HEK293 (cell line): ENCODE measurements at regions not wholly inside any gene's neighbourhood (a gene's known extent, or its start where the extent isn't known, plus 50 kb on each side); places are given as distances from the start of the nearest gene placed in this dataset.

Source experiments
- PRDM1 ChIP-seq: fragments of 450-650 bp; formaldehyde crosslinking; IDR thresholded peaks from 2 replicates; pipeline ENCODE4; 2016; ENCODE audit warnings: missing biosample characterization, missing genetic modification characterization
- WT1 ChIP-seq: fragments of 450-650 bp; formaldehyde crosslinking; IDR thresholded peaks from 2 replicates; pipeline ENCODE4 v1.5.1; 2016; ENCODE audit warnings: missing biosample characterization, missing genetic modification characterization
- ZFP69B ChIP-seq: fragments of 450-650 bp; formaldehyde crosslinking; IDR thresholded peaks from 2 replicates; pipeline ENCODE4 v1.5.1; 2016; ENCODE audit warnings: missing biosample characterization, missing genetic modification characterization
- ZNF404 ChIP-seq: fragments of 450-650 bp; formaldehyde crosslinking; IDR thresholded peaks from 2 replicates; pipeline ENCODE4 v1.5.1; 2017; ENCODE audit warnings: missing biosample characterization, missing genetic modification characterization
- ZNF514 ChIP-seq: fragments of 450-650 bp; formaldehyde crosslinking; IDR thresholded peaks from 2 replicates; pipeline ENCODE4 v1.5.1; 2016; ENCODE audit warnings: missing biosample characterization, missing genetic modification characterization
- ZXDB ChIP-seq: fragments of 450-650 bp; formaldehyde crosslinking; IDR thresholded peaks from 2 replicates; pipeline ENCODE4 v1.5.1; 2016; ENCODE audit warnings: missing biosample characterization, missing genetic modification characterization
- TF ChIP-seq, protein P1 (sequence below): fragments of 450-650 bp; formaldehyde crosslinking; IDR thresholded peaks from 2 replicates; pipeline ENCODE4 v1.5.1; 2016; ENCODE audit warnings: missing biosample characterization, missing genetic modification characterization, low read depth
- TF ChIP-seq, protein P2 (sequence below): fragments of 450-650 bp; formaldehyde crosslinking; IDR thresholded peaks from 2 replicates; pipeline ENCODE4 v1.5.1; 2016; ENCODE audit warnings: missing biosample characterization, missing genetic modification characterization
- TF ChIP-seq, protein P3 (sequence below): fragments of 450-650 bp; formaldehyde crosslinking; IDR thresholded peaks from 2 replicates; pipeline ENCODE4 v1.5.1; 2017; ENCODE audit warnings: missing biosample characterization, missing genetic modification characterization

DNA sequence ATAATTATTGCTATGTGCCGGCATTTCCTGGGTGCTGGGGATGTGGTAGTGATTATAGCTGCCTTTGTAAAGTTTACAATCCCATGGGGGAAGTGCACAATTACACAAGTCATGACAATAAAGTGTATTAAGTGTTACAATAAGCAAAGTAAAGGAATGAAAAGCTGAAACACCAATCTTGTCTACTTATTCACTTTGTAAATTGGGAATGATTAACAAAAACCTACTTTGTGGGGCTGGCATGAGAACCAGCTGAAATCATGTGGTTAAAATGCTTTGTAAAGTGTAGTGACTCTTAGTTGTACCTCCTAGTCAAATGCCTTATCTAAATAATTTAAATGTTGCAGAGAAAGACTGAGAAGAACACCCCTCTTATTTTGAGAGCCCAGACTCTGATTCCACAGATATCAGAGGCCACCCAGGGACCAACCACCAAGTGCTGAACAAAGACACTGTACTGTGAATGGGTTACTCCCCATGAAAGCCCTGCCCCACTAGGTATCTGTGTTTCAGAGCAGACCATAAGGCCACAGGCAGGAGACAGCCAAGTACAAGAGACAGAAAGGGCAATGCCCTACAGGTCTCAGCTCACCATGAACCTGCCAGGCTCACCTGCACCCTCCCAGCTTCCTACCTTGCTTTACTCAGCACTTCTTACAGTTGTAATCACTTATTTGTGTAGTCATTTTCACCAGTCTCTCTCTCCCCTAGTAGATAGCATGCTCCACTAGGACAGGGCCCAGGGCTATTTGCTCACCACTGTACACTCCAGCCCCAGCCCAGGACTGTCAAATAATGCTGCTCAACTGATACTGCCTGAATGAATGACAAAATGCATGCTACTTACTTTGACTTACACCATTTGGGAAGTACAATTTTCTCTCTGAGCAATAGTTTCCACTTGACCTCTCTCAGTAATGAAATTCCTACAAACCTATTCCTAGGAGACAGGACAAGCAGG is 101.6 kb upstream of the APC start:
- TF ChIP-seq, protein P1, sequence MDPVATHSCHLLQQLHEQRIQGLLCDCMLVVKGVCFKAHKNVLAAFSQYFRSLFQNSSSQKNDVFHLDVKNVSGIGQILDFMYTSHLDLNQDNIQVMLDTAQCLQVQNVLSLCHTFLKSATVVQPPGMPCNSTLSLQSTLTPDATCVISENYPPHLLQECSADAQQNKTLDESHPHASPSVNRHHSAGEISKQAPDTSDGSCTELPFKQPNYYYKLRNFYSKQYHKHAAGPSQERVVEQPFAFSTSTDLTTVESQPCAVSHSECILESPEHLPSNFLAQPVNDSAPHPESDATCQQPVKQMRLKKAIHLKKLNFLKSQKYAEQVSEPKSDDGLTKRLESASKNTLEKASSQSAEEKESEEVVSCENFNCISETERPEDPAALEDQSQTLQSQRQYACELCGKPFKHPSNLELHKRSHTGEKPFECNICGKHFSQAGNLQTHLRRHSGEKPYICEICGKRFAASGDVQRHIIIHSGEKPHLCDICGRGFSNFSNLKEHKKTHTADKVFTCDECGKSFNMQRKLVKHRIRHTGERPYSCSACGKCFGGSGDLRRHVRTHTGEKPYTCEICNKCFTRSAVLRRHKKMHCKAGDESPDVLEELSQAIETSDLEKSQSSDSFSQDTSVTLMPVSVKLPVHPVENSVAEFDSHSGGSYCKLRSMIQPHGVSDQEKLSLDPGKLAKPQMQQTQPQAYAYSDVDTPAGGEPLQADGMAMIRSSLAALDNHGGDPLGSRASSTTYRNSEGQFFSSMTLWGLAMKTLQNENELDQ (tag by site-specific recombination) = no peak
- TF ChIP-seq WT1 (tag by site-specific recombination) (no peak), ZFP69B (tag by site-specific recombination) (no peak), ZNF514 (tag by site-specific recombination) (no peak), ZXDB (tag by site-specific recombination) (no peak), ZNF404 (no peak), PRDM1 (no peak)
- TF ChIP-seq, protein P2, sequence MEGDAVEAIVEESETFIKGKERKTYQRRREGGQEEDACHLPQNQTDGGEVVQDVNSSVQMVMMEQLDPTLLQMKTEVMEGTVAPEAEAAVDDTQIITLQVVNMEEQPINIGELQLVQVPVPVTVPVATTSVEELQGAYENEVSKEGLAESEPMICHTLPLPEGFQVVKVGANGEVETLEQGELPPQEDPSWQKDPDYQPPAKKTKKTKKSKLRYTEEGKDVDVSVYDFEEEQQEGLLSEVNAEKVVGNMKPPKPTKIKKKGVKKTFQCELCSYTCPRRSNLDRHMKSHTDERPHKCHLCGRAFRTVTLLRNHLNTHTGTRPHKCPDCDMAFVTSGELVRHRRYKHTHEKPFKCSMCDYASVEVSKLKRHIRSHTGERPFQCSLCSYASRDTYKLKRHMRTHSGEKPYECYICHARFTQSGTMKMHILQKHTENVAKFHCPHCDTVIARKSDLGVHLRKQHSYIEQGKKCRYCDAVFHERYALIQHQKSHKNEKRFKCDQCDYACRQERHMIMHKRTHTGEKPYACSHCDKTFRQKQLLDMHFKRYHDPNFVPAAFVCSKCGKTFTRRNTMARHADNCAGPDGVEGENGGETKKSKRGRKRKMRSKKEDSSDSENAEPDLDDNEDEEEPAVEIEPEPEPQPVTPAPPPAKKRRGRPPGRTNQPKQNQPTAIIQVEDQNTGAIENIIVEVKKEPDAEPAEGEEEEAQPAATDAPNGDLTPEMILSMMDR (tag by site-specific recombination) = no peak
- TF ChIP-seq, protein P3, sequence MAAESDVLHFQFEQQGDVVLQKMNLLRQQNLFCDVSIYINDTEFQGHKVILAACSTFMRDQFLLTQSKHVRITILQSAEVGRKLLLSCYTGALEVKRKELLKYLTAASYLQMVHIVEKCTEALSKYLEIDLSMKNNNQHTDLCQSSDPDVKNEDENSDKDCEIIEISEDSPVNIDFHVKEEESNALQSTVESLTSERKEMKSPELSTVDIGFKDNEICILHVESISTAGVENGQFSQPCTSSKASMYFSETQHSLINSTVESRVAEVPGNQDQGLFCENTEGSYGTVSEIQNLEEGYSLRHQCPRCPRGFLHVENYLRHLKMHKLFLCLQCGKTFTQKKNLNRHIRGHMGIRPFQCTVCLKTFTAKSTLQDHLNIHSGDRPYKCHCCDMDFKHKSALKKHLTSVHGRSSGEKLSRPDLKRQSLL (tag by site-specific recombination) = no peak
